NCI-H524 treated with DMSO at 0.1 percent for 48 hours (cell line): ENCODE measurements at regions not wholly inside any gene's neighbourhood (a gene's known extent, or its start where the extent isn't known, plus 50 kb on each side); places are given as distances from the start of the nearest gene placed in this dataset.
"Not testable (repeated sequence)": the region's sequence is repeated elsewhere in the genome, so short reads cannot be mapped to it uniquely, and the experiment has no call there.

ENCODE experiments used
- DNase-seq: peaks from one replicate; lab custom pipeline; 2025; lab: John Stamatoyannopoulos, UW

GRCh38 chr6:169014211-169015197, 239.1 kb downstream of the THBS2 start:
- DNase-seq = no peak

- no peak for DNase-seq
Measured at GRCh38 chr6:169009628-169010027, 244.0 kb downstream of the THBS2 start.

- peak; percentile 88 for DNase-seq
Measured at GRCh38 chr6:169008641-169009257, 244.9 kb downstream of the THBS2 start.

GRCh38 chr6:169005166-169005565, 248.5 kb downstream of the THBS2 start:
- DNase-seq = no peak

- no peak for DNase-seq
Measured at GRCh38 chr6:169000022-169000421, 253.6 kb downstream of the THBS2 start.

- no peak for DNase-seq
Measured at GRCh38 chr6:168999392-168999791, 254.3 kb downstream of the THBS2 start.

GRCh38 chr6:168996356-168996625, 257.4 kb downstream of the THBS2 start:
- no peak for DNase-seq

GRCh38 chr6:168995526-168996355, 257.9 kb downstream of the THBS2 start:
- DNase-seq = no peak

GRCh38 chr6:168994956-168995355, 258.7 kb downstream of the THBS2 start:
- DNase-seq = no peak

GRCh38 chr6:168992446-168993144, 261.1 kb downstream of the THBS2 start:
- no peak for DNase-seq

- DNase-seq = not testable (repeated sequence)
Measured at GRCh38 chr6:168991695-168992094, 262.0 kb downstream of the THBS2 start.

GRCh38 chr6:168990019-168990751, 263.5 kb downstream of the THBS2 start:
- DNase-seq = no peak

GRCh38 chr6:168989421-168989820, 264.2 kb downstream of the THBS2 start:
- DNase-seq = no peak

- DNase-seq = no peak
Measured at GRCh38 chr6:168988801-168989200, 264.8 kb downstream of the THBS2 start.

GRCh38 chr6:168988280-168988679, 265.4 kb downstream of the THBS2 start:
- no peak for DNase-seq

- no peak for DNase-seq
Measured at GRCh38 chr6:168985705-168986104, 267.9 kb downstream of the THBS2 start.

- no peak for DNase-seq
Measured at GRCh38 chr6:168983925-168984324, 269.7 kb downstream of the THBS2 start.

- no peak for DNase-seq
Measured at GRCh38 chr6:168981187-168981586, 272.5 kb downstream of the THBS2 start.

- no peak for DNase-seq
Measured at GRCh38 chr6:168979254-168979653, 274.4 kb downstream of the THBS2 start.

- no peak for DNase-seq
Measured at GRCh38 chr6:168972128-168972527, 281.5 kb downstream of the THBS2 start.

- no peak for DNase-seq
Measured at GRCh38 chr6:168971549-168971948, 282.1 kb downstream of the THBS2 start.
